DND-41 (cell line): ENCODE measurements at regions not wholly inside any gene's neighbourhood (a gene's known extent, or its start where the extent isn't known, plus 50 kb on each side); places are given as distances from the start of the nearest gene placed in this dataset.

Experiments
- CTCF ChIP-seq: IDR thresholded peaks from 2 replicates; pipeline ENCODE4 v1.5.1; 2012; ENCODE audit warnings: borderline replicate concordance, low read length, moderate library complexity, mild to moderate bottlenecking; ENCODE audit not compliant: poor library complexity, severe bottlenecking; ENCODE audit errors: extremely low read depth
- EZH2 ChIP-seq: IDR thresholded peaks from 3 replicates; pipeline ENCODE4 v1.6.1; 2012; ENCODE audit warnings: borderline replicate concordance, low read depth, mild to moderate bottlenecking, moderate library complexity, low read length, inconsistent platforms; ENCODE audit not compliant: severe bottlenecking

GRCh38 chr7:106485919-106486318 is 175.0 kb downstream of the CCDC71L start:
- no peak for TF ChIP-seq CTCF
- no peak for TF ChIP-seq EZH2
